ENCODE measurements at regions not wholly inside any gene's neighbourhood (a gene's known extent, or its start where the extent isn't known, plus 50 kb on each side); places are given as distances from the start of the nearest gene placed in this dataset.

GRCh38 chr2:193847130-193847529 lies 1652.4 kb upstream of the TMEFF2 start:
- CTCF ChIA-PET = no interaction called here
- no peak overlapping the region for H3K27ac ChIP-seq (ENCODE audit: extremely low read depth, low read depth, low read length)
- TF ChIP-seq ZNF239 (tag by site-specific recombination; IDR thresholded peaks at IDR 0.05) (no peak), ZBTB21 (tag by site-specific recombination; IDR thresholded peaks at IDR 0.05) (no peak), ZNF280C (tag by site-specific recombination; IDR thresholded peaks at IDR 0.05) (no peak)
- H3K4me3 ChIP-seq (ENCODE audit: low read depth, low read length) = no peak overlapping the region
- no peaks in the 10 kb centered on the region for H3K4me1 ChIP-seq (ENCODE audit: control insufficient read depth, insufficient read depth, low read length)
- no peaks in the 10 kb centered on the region for H3K9me3 ChIP-seq (ENCODE audit: control insufficient read depth, insufficient read depth, low read depth, low read length)
- no peaks in the 10 kb centered on the region for H3K36me3 ChIP-seq (ENCODE audit: control insufficient read depth in 2 of 2, insufficient read depth in 1 of 2, low read length in 2 of 2)
- POLR2A ChIA-PET = no interaction called here

DNA sequence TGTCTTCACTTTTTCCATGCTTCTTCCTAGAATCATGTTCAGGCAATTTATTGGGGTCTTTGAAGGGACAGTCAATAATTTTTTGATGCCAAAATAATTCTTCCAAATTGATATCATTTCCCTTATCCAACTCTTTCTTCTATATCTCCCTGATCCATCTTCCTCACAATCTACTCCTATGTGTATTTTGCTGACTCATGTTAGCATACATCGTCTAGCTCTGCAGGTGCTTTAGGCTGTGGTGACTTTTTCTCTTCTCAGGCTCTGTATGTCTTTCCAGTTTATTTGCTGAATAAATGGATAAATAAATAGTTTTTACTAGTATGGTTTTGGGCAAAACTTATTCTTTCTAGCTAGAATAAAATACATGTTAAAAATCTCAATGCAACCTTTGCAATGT lies 1650.9 kb upstream of the TMEFF2 start:
- POLR2A ChIA-PET = interaction anchor here (0.7 kb wide), 1 partner anchor 483 kb away, joined by 4 read pairs; no protein-coding TSS in a partner anchor
- TF ChIP-seq ZNF580 (tag by site-specific recombination; IDR thresholded peaks at IDR 0.05) = no peak
- no peak for TF ChIP-seq ZNF830 (tag by site-specific recombination; IDR thresholded peaks at IDR 0.05; ENCODE audit: low read depth)
- no peaks in the 10 kb centered on the region for H3K9me3 ChIP-seq (ENCODE audit: control insufficient read depth, insufficient read depth, low read depth, low read length)
- H3K36me3 ChIP-seq (ENCODE audit: control insufficient read depth in 2 of 2, insufficient read depth in 1 of 2, low read length in 2 of 2) = no peaks in the 10 kb centered on the region
- H3K4me3 ChIP-seq (ENCODE audit: low read depth, low read length) = no peak overlapping the region
- no peaks in the 10 kb centered on the region for H3K4me1 ChIP-seq (ENCODE audit: control insufficient read depth, insufficient read depth, low read length)
- no peak overlapping the region for H3K27ac ChIP-seq (ENCODE audit: extremely low read depth, low read depth, low read length)
- CTCF ChIA-PET = interaction anchor here (0.6 kb wide), 1 partner anchor 1413 kb away, joined by 3 read pairs; no protein-coding TSS in a partner anchor

DNA sequence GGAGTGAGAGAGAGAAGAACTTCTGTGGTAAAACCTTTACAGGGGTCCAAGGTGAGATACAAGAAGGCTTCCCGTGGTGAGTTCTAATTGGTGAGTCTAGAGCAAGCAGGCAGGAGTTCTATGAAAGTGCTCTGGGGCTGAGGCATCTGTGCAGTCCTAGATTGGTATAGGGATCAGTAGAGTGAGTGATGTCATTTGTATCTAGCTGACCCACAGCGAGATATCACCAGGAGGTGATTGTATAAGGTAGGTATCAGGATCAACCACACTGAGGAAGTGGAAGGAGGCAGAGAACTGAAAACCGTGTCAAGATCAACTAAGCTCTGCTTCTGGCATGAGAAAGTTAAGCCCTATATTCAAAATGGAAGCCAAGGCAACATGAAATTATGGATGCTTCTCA lies 1648.9 kb upstream of the TMEFF2 start:
- Histone ChIP-seq H3K4me1 (ENCODE audit: control insufficient read depth, insufficient read depth, low read length) (no peaks in the 10 kb centered on the region), H3K27ac (ENCODE audit: extremely low read depth, low read depth, low read length) (no peak overlapping the region), H3K36me3 (ENCODE audit: control insufficient read depth in 2 of 2, insufficient read depth in 1 of 2, low read length in 2 of 2) (no peaks in the 10 kb centered on the region), H3K4me3 (ENCODE audit: low read depth, low read length) (no peak overlapping the region), H3K9me3 (ENCODE audit: control insufficient read depth, insufficient read depth, low read depth, low read length) (no peaks in the 10 kb centered on the region)
- ChIA-PET POLR2A (no interaction called here), CTCF (no interaction called here)
- TF ChIP-seq ZBTB20 (tag by site-specific recombination; IDR thresholded peaks at IDR 0.05) (no peak), ZNF510 (tag by site-specific recombination; IDR thresholded peaks at IDR 0.05; ENCODE audit: insufficient replicate concordance) (no peak)

DNA sequence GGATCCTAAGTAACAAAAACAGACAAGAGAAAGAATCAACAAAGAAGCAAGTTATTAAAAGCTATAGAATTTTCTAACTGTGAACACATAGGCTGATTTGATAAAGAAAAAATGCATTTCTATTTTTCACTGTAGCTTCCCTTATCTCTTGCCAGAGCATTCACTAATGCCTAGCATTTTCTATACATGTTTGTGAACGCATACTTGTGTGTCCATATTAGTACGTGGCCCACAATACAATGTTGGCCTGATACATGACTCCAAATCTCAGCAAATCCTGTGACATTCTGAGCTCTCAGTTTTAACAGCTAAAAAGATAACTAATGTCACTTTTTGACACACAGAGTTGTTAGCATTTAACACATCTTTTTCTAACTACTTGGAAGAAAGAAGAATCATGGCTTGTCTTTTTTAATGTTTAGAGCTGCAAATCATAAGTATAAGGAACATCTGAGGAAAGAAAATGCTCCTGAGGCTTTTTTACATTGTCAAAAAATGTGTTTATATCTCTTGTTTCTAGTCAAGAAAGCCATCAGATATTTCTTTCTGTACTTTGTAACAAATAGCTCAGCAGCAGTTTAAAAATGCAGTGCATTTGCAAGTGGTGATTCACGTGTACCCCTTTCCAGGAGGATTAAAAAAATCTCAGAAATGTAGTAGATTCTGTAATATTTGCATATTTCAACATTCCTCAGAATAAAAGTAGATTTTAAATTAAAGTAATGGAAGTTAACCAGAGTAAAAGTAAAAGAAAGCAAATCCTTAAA lies 1646.8 kb upstream of the TMEFF2 start:
- Histone ChIP-seq H3K4me1 (ENCODE audit: control insufficient read depth, insufficient read depth, low read length) (no peaks in the 10 kb centered on the region), H3K4me3 (ENCODE audit: low read depth, low read length) (no peak overlapping the region), H3K9me3 (ENCODE audit: control insufficient read depth, insufficient read depth, low read depth, low read length) (no peaks in the 10 kb centered on the region), H3K27ac (ENCODE audit: extremely low read depth, low read depth, low read length) (no peak overlapping the region), H3K36me3 (ENCODE audit: control insufficient read depth in 2 of 2, insufficient read depth in 1 of 2, low read length in 2 of 2) (no peaks in the 10 kb centered on the region)
- POLR2A ChIA-PET = no interaction called here
- CTCF ChIA-PET = interaction anchor here (0.5 kb wide), 1 partner anchor 442 kb away, joined by 3 read pairs; no protein-coding TSS in a partner anchor
- TF ChIP-seq BCL6B (tag by site-specific recombination; IDR thresholded peaks at IDR 0.05) (no peak), ZNF112 (tag by site-specific recombination; IDR thresholded peaks at IDR 0.05) (no peak), ZNF571 (tag by site-specific recombination; IDR thresholded peaks at IDR 0.05) (no peak), ZBTB6 (tag by site-specific recombination; IDR thresholded peaks at IDR 0.05) (no peak), ZSCAN30 (tag by site-specific recombination; IDR thresholded peaks at IDR 0.05) (no peak), ZFP41 (tag by site-specific recombination; IDR thresholded peaks at IDR 0.05; ENCODE audit: borderline replicate concordance) (no peak), SP7 (tag by site-specific recombination; IDR thresholded peaks at IDR 0.05) (no peak), KLF9 (tag by site-specific recombination; IDR thresholded peaks at IDR 0.05; ENCODE audit: low read depth) (no peak), ZNF629 (tag by site-specific recombination; IDR thresholded peaks at IDR 0.05) (no peak)
